Colonic mucosa (tissue), 4 donors: ENCODE measurements at regions not wholly inside any gene's neighbourhood (a gene's known extent, or its start where the extent isn't known, plus 50 kb on each side); places are given as distances from the start of the nearest gene placed in this dataset.

Source experiments
- DNase-seq: peaks from one replicate; pipeline ENCODE4 v3.0.0-alpha.2; 2020
- H3K27ac ChIP-seq: fragments of 200-600 bp; one replicate; pipeline ENCODE4 v1.8.0; 2021
- H3K27me3 ChIP-seq: fragments of 200-600 bp; one replicate; pipeline ENCODE4 v1.8.0; 2021
- H3K36me3 ChIP-seq: fragments of 200-600 bp; one replicate; pipeline ENCODE4 v1.8.0; 2021
- H3K4me1 ChIP-seq: fragments of 200-600 bp; one replicate; pipeline ENCODE4 v1.8.0; 2021; ENCODE audit warnings: mild to moderate bottlenecking
- H3K4me3 ChIP-seq: fragments of 200-600 bp; one replicate; pipeline ENCODE4 v1.8.0; 2021
- H3K9ac ChIP-seq, 2 donors: one replicate each; pipeline ENCODE4 v1.7.0; 2013; ENCODE audit warnings: control low read depth in 2 of 2, low read depth in 2 of 2, low read length in 2 of 2
- H3K9me3 ChIP-seq: fragments of 200-600 bp; one replicate; pipeline ENCODE4 v1.8.0; 2021
- intact Hi-C: fragments of 100-400 bp; cut with DNase I; formaldehyde crosslinking; loops from one replicate; pipeline ENCODE4 v1.14.1; 2022
- TF ChIP-seq, protein P1 (sequence below): fragments of 200-600 bp; IDR thresholded peaks from one replicate; pipeline ENCODE4 v1.8.0; 2022; ENCODE audit warnings: antibody characterized with exemption, mild to moderate bottlenecking
- donor health status: healthy.
- donor health status: DM: no; HTN: no; CAD: no.
- donor health status: DM: no; HTN: no; CAD: no.

GRCh38 chr3:110139821-110140220 is 802.5 kb upstream of the DPPA4 start:
- intact Hi-C loops, result no loop called here
- Histone ChIP-seq H3K27ac (no peak overlapping the region), H3K36me3 (no peaks in the 10 kb centered on the region), H3K4me3 (no peak overlapping the region), H3K9ac (no peak overlapping the region), H3K4me1 (no peaks in the 10 kb centered on the region), H3K27me3 (no peaks in the 10 kb centered on the region), H3K9me3 (no peaks in the 10 kb centered on the region)
- TF ChIP-seq, protein P1, sequence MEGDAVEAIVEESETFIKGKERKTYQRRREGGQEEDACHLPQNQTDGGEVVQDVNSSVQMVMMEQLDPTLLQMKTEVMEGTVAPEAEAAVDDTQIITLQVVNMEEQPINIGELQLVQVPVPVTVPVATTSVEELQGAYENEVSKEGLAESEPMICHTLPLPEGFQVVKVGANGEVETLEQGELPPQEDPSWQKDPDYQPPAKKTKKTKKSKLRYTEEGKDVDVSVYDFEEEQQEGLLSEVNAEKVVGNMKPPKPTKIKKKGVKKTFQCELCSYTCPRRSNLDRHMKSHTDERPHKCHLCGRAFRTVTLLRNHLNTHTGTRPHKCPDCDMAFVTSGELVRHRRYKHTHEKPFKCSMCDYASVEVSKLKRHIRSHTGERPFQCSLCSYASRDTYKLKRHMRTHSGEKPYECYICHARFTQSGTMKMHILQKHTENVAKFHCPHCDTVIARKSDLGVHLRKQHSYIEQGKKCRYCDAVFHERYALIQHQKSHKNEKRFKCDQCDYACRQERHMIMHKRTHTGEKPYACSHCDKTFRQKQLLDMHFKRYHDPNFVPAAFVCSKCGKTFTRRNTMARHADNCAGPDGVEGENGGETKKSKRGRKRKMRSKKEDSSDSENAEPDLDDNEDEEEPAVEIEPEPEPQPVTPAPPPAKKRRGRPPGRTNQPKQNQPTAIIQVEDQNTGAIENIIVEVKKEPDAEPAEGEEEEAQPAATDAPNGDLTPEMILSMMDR, result no peak
- DNase-seq, result no peak

DNA sequence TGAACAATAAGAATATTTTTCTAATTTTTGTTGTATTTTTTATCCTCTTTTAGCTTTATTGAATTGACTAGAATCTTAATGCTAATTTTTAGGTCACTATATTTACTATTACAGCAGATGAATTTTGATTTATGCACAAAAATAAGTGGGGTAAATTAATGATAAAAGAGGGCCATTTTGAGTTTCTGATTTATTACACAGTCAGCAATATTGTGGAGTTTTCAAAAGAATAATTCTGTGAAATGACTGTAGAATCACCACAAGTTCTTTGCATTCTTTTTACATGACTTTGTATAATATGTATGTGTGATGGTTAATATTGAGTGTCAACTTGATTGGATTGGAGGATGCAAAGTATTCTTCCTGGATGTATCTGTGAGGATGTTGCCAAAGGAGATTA is 812.4 kb upstream of the DPPA4 start:
- Histone ChIP-seq H3K27me3 (no peaks in the 10 kb centered on the region), H3K4me1 (no peaks in the 10 kb centered on the region), H3K9me3 (no peaks in the 10 kb centered on the region), H3K9ac (no peak overlapping the region), H3K27ac (no peak overlapping the region), H3K4me3 (no peak overlapping the region), H3K36me3 (no peaks in the 10 kb centered on the region)
- intact Hi-C loops, result no loop called here
- TF ChIP-seq, protein P1, result no peak
- DNase-seq, result no peak

- no peak for DNase-seq
- TF ChIP-seq, protein P1, result no peak
- Histone ChIP-seq H3K9ac (no peak overlapping the region), H3K27me3 (no peaks in the 10 kb centered on the region), H3K9me3 (no peaks in the 10 kb centered on the region), H3K36me3 (no peaks in the 10 kb centered on the region), H3K4me1 (no peaks in the 10 kb centered on the region), H3K27ac (no peak overlapping the region), H3K4me3 (no peak overlapping the region)
- intact Hi-C loops, result no loop called here
Observed at GRCh38 chr3:110157221-110157620, 819.9 kb upstream of the DPPA4 start.

DNA sequence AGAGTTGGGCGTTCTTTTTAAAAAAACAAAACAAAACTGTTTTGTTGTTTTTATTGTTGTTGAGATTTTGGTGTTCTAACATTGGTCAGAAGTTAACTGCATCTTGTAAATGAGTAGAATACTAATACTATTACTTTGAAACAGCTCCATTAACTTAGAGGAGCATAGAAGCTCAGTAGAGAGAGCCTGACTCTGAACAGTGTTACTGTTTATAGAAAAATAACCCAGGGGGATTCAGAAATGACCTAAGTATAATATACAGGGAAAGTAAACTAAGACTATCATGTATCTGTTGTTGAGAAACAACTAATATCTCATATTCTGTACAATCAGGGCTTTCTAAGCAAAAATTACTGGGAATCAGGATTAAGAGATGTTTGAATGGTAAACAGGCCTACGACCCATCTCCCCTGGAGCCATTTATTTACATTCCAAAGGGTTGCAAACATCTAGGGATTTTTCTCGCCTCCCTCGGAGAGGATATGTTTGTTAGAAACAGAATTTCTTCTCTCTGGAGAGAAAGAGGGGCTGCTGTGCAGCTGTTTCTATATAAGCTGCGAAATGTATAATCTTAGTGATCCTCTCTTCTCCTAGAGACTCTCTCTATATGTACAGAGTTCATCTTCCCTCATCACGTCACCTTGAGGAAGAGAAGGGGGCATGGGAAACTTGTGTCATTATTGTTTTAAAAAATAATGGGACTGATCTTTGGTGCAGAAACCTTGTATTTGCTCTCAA is 827.5 kb upstream of the DPPA4 start:
- TF ChIP-seq, protein P1, result no peak
- Histone ChIP-seq H3K4me3 (no peak overlapping the region), H3K4me1 (no peaks in the 10 kb centered on the region), H3K27ac (no peak overlapping the region), H3K9me3 (no peaks in the 10 kb centered on the region), H3K27me3 (no peaks in the 10 kb centered on the region), H3K36me3 (no peaks in the 10 kb centered on the region), H3K9ac (no peak overlapping the region)
- intact Hi-C loops, result no loop called here
- DNase-seq, result no peak

GRCh38 chr3:110165370-110165743 is 828.0 kb upstream of the DPPA4 start:
- no peaks in the 10 kb centered on the region for H3K9me3 ChIP-seq
- no peaks in the 10 kb centered on the region for H3K36me3 ChIP-seq
- H3K4me1 ChIP-seq, result no peaks in the 10 kb centered on the region
- no peak overlapping the region for H3K27ac ChIP-seq
- intact Hi-C loops, result no loop called here
- no peaks in the 10 kb centered on the region for H3K27me3 ChIP-seq
- no peak for DNase-seq
- TF ChIP-seq, protein P1, result no peak
- H3K9ac ChIP-seq, result no peak overlapping the region
- H3K4me3 ChIP-seq, result no peak overlapping the region
